Activated naive CD4-positive, alpha-beta T cell treated with anti-CD3 and anti-CD28 coated beads, Interleukin-2, amount 50 U/mL, for 72 hours (primary cell): ENCODE measurements at regions not wholly inside any gene's neighbourhood (a gene's known extent, or its start where the extent isn't known, plus 50 kb on each side); places are given as distances from the start of the nearest gene placed in this dataset.

Experiments used
- ATAC-seq, 2 donors: fragments of 150-1000 bp; cut with Tn5 transposase; 2 replicates each; pipeline ENCODE4 v1.10.0; 2021; ENCODE audit warnings: mild to moderate bottlenecking in 2 of 2, moderate library complexity in 2 of 2
- DNase-seq, 2 donors: peaks; one replicate each; pipeline ENCODE4 v3.0.0; 2021 to 2022; ENCODE audit warnings: low spot score in 2 of 2
- H3K27ac Mint-ChIP-seq, 2 donors: one replicate each; pipeline ENCODE4 v1.8.0; 2022; ENCODE audit warnings: mild to moderate bottlenecking in 2 of 2, mixed read lengths in 2 of 2
- H3K36me3 Mint-ChIP-seq, 2 donors: one replicate each; pipeline ENCODE4 v1.8.0; 2022; ENCODE audit warnings: mixed read lengths in 2 of 2
- H3K9me3 Mint-ChIP-seq, 2 donors: one replicate each; pipeline ENCODE4 v1.8.0; 2022; ENCODE audit warnings: mixed read lengths in 2 of 2

- ATAC-seq = no peak
- no peaks in the 10 kb centered on the region for H3K9me3 Mint-ChIP-seq
- no peak for DNase-seq
- no peak overlapping the region for H3K27ac Mint-ChIP-seq
- H3K36me3 Mint-ChIP-seq = no peaks in the 10 kb centered on the region
Measured at GRCh38 chr21:26752849-26753248, 92.4 kb downstream of the ADAMTS1 start.

GRCh38 chr21:26751305-26751704, 93.9 kb downstream of the ADAMTS1 start:
- DNase-seq (no peak), ATAC-seq (no peak)
- Mint-ChIP-seq H3K27ac (no peak overlapping the region), H3K9me3 (no peaks in the 10 kb centered on the region), H3K36me3 (no peaks in the 10 kb centered on the region)

GRCh38 chr21:26748066-26748465, 97.1 kb downstream of the ADAMTS1 start:
- ATAC-seq = no peak
- Mint-ChIP-seq H3K27ac (no peak overlapping the region), H3K9me3 (no peaks in the 10 kb centered on the region), H3K36me3 (no peaks in the 10 kb centered on the region)
- DNase-seq = no peak

- DNase-seq = no peak
- Mint-ChIP-seq H3K9me3 (no peaks in the 10 kb centered on the region), H3K27ac (no peak overlapping the region), H3K36me3 (no peaks in the 10 kb centered on the region)
- ATAC-seq = no peak
Measured at GRCh38 chr21:26747216-26747615, 98.0 kb downstream of the ADAMTS1 start.

GRCh38 chr21:26743524-26743923, 101.7 kb downstream of the ADAMTS1 start:
- no peak overlapping the region for H3K27ac Mint-ChIP-seq
- ATAC-seq (no peak), DNase-seq (no peak)
- no peaks in the 10 kb centered on the region for H3K9me3 Mint-ChIP-seq
- H3K36me3 Mint-ChIP-seq = no peaks in the 10 kb centered on the region

GRCh38 chr21:26739189-26739588, 106.0 kb downstream of the ADAMTS1 start:
- Mint-ChIP-seq H3K9me3 (no peaks in the 10 kb centered on the region), H3K36me3 (no peaks in the 10 kb centered on the region), H3K27ac (no peak overlapping the region)
- DNase-seq (no peak), ATAC-seq (no peak)

- H3K27ac Mint-ChIP-seq = no peak overlapping the region
- no peaks in the 10 kb centered on the region for H3K36me3 Mint-ChIP-seq
- no peaks in the 10 kb centered on the region for H3K9me3 Mint-ChIP-seq
- ATAC-seq (no peak), DNase-seq (no peak)
Measured at GRCh38 chr21:26736449-26736848, 108.8 kb downstream of the ADAMTS1 start.

GRCh38 chr21:26732432-26733221, 112.6 kb downstream of the ADAMTS1 start:
- no peaks in the 10 kb centered on the region for H3K9me3 Mint-ChIP-seq
- no peak for ATAC-seq
- no peak overlapping the region for H3K27ac Mint-ChIP-seq
- no peaks in the 10 kb centered on the region for H3K36me3 Mint-ChIP-seq
- DNase-seq = peak in 1 of 2 donors; percentile 12

- DNase-seq (no peak), ATAC-seq (no peak)
- H3K9me3 Mint-ChIP-seq = no peaks in the 10 kb centered on the region
- no peaks in the 10 kb centered on the region for H3K36me3 Mint-ChIP-seq
- no peak overlapping the region for H3K27ac Mint-ChIP-seq
Measured at GRCh38 chr21:26719750-26720149, 125.5 kb downstream of the ADAMTS1 start.

- Mint-ChIP-seq H3K27ac (no peak overlapping the region), H3K9me3 (no peaks in the 10 kb centered on the region), H3K36me3 (no peaks in the 10 kb centered on the region)
- no peak for ATAC-seq
- no peak for DNase-seq
Measured at GRCh38 chr21:26717146-26717739, 128.0 kb downstream of the ADAMTS1 start.

- ATAC-seq = peak; percentile 54 to 63
- peak in 1 of 2 donors; percentile 26 for DNase-seq
Measured at GRCh38 chr21:26715878-26716506, 129.2 kb downstream of the ADAMTS1 start.

GRCh38 chr21:26715116-26715515, 130.1 kb downstream of the ADAMTS1 start:
- DNase-seq (no peak), ATAC-seq (no peak)
- H3K27ac Mint-ChIP-seq = no peak overlapping the region
- H3K36me3 Mint-ChIP-seq = no peaks in the 10 kb centered on the region
- no peaks in the 10 kb centered on the region for H3K9me3 Mint-ChIP-seq

More at GRCh38 chr21:26715878-26716506, 129.2 kb downstream of the ADAMTS1 start:
- Mint-ChIP-seq H3K9me3 (no peaks in the 10 kb centered on the region), H3K36me3 (no peaks in the 10 kb centered on the region), H3K27ac (no peak overlapping the region)

GRCh38 chr21:26710155-26710554, 135.1 kb downstream of the ADAMTS1 start:
- no peak for DNase-seq
- no peak for ATAC-seq
- no peak overlapping the region for H3K27ac Mint-ChIP-seq
- no peaks in the 10 kb centered on the region for H3K36me3 Mint-ChIP-seq
- no peaks in the 10 kb centered on the region for H3K9me3 Mint-ChIP-seq

- Mint-ChIP-seq H3K27ac (no peak overlapping the region), H3K9me3 (no peaks in the 10 kb centered on the region), H3K36me3 (no peaks in the 10 kb centered on the region)
- ATAC-seq = peak in 1 of 2 donors; percentile 82
- no peak for DNase-seq
Measured at GRCh38 chr21:26709090-26709489, 136.0 kb upstream of the CYYR1 start.

- Mint-ChIP-seq H3K27ac (no peak overlapping the region), H3K9me3 (no peaks in the 10 kb centered on the region), H3K36me3 (no peaks in the 10 kb centered on the region)
- ATAC-seq = peak in 1 of 2 donors; percentile 63
- no peak for DNase-seq
Measured at GRCh38 chr21:26708223-26708800, 135.2 kb upstream of the CYYR1 start.

- DNase-seq (no peak), ATAC-seq (no peak)
- Mint-ChIP-seq H3K9me3 (peaks cover 0 to 6% of the 10 kb centered on the region in 2 donors), H3K27ac (no peak overlapping the region), H3K36me3 (peaks cover 0 to 8% of the 10 kb centered on the region in 2 donors)
Measured at GRCh38 chr21:26707246-26707645, 134.2 kb upstream of the CYYR1 start.

GRCh38 chr21:26698416-26698815, 125.3 kb upstream of the CYYR1 start:
- ATAC-seq (no peak), DNase-seq (no peak)
- peaks cover 0 to 6% of the 10 kb centered on the region in 2 donors for H3K9me3 Mint-ChIP-seq
- peaks cover 0 to 8% of the 10 kb centered on the region in 2 donors for H3K36me3 Mint-ChIP-seq
- no peak overlapping the region for H3K27ac Mint-ChIP-seq
